ENCODE measurements at regions not wholly inside any gene's neighbourhood (a gene's known extent, or its start where the extent isn't known, plus 50 kb on each side); places are given as distances from the start of the nearest gene placed in this dataset.

DNA sequence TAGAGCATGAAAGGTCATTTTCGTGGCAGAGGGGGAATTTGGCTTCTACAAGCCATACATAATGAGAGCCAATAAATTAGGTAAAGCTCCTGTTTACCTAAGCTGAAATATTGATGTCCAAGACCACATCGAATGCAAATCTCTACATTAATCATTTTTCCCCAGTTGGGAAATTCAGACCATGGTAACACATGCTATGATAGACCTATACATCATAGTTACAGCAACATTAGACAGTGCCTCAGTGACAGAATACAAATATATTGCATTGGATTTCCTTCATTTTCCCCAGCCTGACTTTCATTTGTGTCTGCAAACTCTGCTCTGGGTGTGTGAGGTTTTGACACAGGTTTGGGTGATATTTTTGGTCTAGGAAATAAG lies 1079.7 kb upstream of the TENM4 start:
- TF ChIP-seq, protein P1, sequence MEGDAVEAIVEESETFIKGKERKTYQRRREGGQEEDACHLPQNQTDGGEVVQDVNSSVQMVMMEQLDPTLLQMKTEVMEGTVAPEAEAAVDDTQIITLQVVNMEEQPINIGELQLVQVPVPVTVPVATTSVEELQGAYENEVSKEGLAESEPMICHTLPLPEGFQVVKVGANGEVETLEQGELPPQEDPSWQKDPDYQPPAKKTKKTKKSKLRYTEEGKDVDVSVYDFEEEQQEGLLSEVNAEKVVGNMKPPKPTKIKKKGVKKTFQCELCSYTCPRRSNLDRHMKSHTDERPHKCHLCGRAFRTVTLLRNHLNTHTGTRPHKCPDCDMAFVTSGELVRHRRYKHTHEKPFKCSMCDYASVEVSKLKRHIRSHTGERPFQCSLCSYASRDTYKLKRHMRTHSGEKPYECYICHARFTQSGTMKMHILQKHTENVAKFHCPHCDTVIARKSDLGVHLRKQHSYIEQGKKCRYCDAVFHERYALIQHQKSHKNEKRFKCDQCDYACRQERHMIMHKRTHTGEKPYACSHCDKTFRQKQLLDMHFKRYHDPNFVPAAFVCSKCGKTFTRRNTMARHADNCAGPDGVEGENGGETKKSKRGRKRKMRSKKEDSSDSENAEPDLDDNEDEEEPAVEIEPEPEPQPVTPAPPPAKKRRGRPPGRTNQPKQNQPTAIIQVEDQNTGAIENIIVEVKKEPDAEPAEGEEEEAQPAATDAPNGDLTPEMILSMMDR (IDR thresholded peaks at IDR 0.05 in 4 of 5, conservative IDR thresholded peaks at IDR 0.05 in 1 of 5): no peak
- no peak for TF ChIP-seq POLR2A (IDR thresholded peaks at IDR 0.05)
- no peaks in the 10 kb centered on the region for H3K36me3 ChIP-seq
- H3K27me3 ChIP-seq: no peaks in the 10 kb centered on the region
- intact Hi-C loops (cut with DNase I; ENCODE audit: low total_unique reads) (no loop called here), in situ Hi-C loops (cut with MboI; ENCODE audit: low sequenced_read_pairs in 4 of 4) (no loop called here)
- DNase-seq (no peak), ATAC-seq (no peak)
- no peak overlapping the region for H3K27ac ChIP-seq
- no peaks in the 10 kb centered on the region for H3K4me1 ChIP-seq
- no peaks in the 10 kb centered on the region for H3K9me3 ChIP-seq
- H3K4me3 ChIP-seq: no peak overlapping the region

DNA sequence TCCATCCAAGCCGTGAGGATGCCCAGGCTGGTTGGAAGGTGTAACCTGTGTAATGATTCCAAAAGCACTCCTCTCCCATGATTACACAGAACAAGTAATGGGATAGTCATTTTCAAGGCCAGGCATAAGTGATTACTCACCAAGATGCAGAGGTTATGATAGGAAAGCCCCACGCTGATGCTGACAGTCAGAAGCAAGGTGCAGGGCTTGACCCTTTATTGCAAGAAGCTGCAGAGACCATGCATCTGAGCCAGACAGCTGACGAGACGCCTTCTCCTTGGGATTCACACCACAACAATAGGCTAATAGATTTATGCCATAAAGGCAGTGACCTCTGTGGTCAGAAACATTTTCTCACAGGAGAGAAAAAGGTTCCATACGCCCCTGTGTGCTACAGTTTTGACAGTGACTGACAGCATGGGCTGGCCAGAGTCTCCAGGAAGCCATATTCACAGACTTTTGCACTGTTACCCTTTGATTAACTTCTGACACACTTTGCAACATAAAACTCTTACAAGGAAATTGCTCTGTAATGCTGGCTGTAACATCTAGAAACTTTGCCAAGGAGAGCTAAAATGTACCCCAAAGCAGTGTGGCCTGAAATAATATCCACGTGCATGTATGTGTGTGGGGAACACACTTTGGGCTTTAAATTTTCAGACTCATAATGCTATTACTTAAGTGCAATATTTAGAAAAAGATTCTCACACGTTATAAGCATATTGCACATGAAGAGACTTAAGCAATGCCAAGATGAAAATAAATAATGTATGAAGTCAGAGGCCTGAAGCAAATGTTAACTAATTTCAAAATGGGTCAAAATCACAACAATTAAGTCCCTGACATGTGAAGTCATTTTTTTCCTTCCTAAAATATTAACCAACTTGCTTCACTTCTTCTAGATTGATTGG lies 1079.0 kb upstream of the TENM4 start:
- in situ Hi-C loops (cut with MboI; ENCODE audit: low sequenced_read_pairs in 4 of 4): no loop called here
- DNase-seq (no peak), ATAC-seq (no peak)
- Histone ChIP-seq H3K9me3 (no peaks in the 10 kb centered on the region), H3K4me1 (no peaks in the 10 kb centered on the region), H3K4me3 (no peak overlapping the region), H3K27me3 (no peaks in the 10 kb centered on the region), H3K36me3 (no peaks in the 10 kb centered on the region), H3K27ac (no peak overlapping the region)
- intact Hi-C loops (cut with DNase I; ENCODE audit: low total_unique reads): no loop called here
- TF ChIP-seq, protein P1 (IDR thresholded peaks at IDR 0.05 in 4 of 5, conservative IDR thresholded peaks at IDR 0.05 in 1 of 5): no peak
- TF ChIP-seq POLR2A (IDR thresholded peaks at IDR 0.05): no peak

DNA sequence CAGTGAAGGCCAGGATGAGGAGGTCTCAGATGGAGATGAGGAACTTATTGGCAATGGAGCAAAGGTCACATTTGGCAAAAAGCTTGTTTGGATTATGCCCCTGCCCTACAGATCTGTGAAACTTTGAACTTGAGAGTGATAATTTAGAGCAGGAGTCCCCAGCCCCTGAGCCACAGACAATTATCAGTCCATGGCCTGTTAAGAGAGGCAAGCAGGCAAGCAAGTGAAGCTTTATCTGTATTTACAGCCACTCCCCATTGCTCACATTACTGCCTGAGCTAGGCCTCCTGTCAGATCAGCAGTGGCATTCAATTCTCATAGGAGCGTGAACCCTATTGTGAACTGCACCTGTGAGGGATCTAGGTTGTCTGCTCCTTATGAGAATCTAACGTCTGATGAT lies 1076.9 kb upstream of the TENM4 start:
- in situ Hi-C loops (cut with MboI; ENCODE audit: low sequenced_read_pairs in 4 of 4): no loop called here
- Histone ChIP-seq H3K4me1 (no peaks in the 10 kb centered on the region), H3K4me3 (no peak overlapping the region), H3K36me3 (no peaks in the 10 kb centered on the region), H3K27me3 (no peaks in the 10 kb centered on the region), H3K9me3 (no peaks in the 10 kb centered on the region), H3K27ac (no peak overlapping the region)
- ATAC-seq: no peak
- TF ChIP-seq POLR2A (IDR thresholded peaks at IDR 0.05): no peak
- TF ChIP-seq, protein P1 (IDR thresholded peaks at IDR 0.05 in 4 of 5, conservative IDR thresholded peaks at IDR 0.05 in 1 of 5): no peak
- intact Hi-C loops (cut with DNase I; ENCODE audit: low total_unique reads): no loop called here
- DNase-seq: no peak

DNA sequence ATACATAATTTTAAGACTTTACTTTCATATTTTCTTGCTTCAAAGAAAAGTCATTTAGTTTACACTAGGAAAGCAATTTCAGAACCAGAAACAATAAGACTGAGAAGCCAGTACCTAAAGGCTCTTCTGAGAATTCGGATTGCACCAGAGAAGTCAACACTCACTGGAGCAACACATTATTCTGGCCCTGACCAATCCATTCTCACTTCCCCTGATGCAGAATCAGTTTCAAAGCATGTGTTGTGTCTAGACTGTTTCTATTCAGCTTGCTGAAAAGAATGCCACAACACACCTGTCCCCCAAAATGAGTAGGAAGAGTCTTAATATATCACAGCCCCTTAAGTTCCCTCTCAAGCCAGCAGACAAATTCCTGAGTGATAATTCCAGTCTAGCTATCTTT lies 1074.3 kb upstream of the TENM4 start:
- no peak overlapping the region for H3K27ac ChIP-seq
- H3K36me3 ChIP-seq: no peaks in the 10 kb centered on the region
- DNase-seq (no peak), ATAC-seq (no peak)
- no peaks in the 10 kb centered on the region for H3K9me3 ChIP-seq
- H3K27me3 ChIP-seq: no peaks in the 10 kb centered on the region
- H3K4me3 ChIP-seq: no peak overlapping the region
- TF ChIP-seq POLR2A (IDR thresholded peaks at IDR 0.05): no peak
- TF ChIP-seq, protein P1 (IDR thresholded peaks at IDR 0.05 in 4 of 5, conservative IDR thresholded peaks at IDR 0.05 in 1 of 5): no peak
- no peaks in the 10 kb centered on the region for H3K4me1 ChIP-seq
- in situ Hi-C loops (cut with MboI; ENCODE audit: low sequenced_read_pairs in 4 of 4): no loop called here
- intact Hi-C loops (cut with DNase I; ENCODE audit: low total_unique reads): no loop called here

All from gastrocnemius medialis (tissue), 4 donors.